Muscle layer of colon (tissue), 2 donors: ENCODE measurements at regions not wholly inside any gene's neighbourhood (a gene's known extent, or its start where the extent isn't known, plus 50 kb on each side); places are given as distances from the start of the nearest gene placed in this dataset.

Source experiments
- H3K27ac ChIP-seq: one replicate; pipeline ENCODE4 v1.7.0; 2013; ENCODE audit warnings: low read depth, mild to moderate bottlenecking, low read length, moderate library complexity
- H3K27me3 ChIP-seq, 2 donors: one replicate each; pipeline ENCODE4 v1.7.0; 2013; ENCODE audit warnings: low read length in 2 of 2, mild to moderate bottlenecking in 2 of 2; ENCODE audit not compliant: insufficient read depth in 2 of 2, control insufficient read depth in 1 of 2
- H3K36me3 ChIP-seq: one replicate; pipeline ENCODE4 v1.7.0; 2013; ENCODE audit warnings: mild to moderate bottlenecking, low read length; ENCODE audit not compliant: insufficient read depth
- H3K4me1 ChIP-seq: one replicate; pipeline ENCODE4 v1.7.0; 2013; ENCODE audit warnings: mild to moderate bottlenecking, low read length; ENCODE audit not compliant: insufficient read depth
- H3K4me3 ChIP-seq, 2 donors: one replicate each; pipeline ENCODE4 v1.7.0; 2013; ENCODE audit warnings: low read length in 2 of 2, low read depth in 1 of 2, mild to moderate bottlenecking in 1 of 2, moderate library complexity in 1 of 2
- H3K9ac ChIP-seq: one replicate; pipeline ENCODE4 v1.7.0; 2013; ENCODE audit warnings: low read length
- H3K9me3 ChIP-seq: one replicate; pipeline ENCODE4 v1.7.0; 2013; ENCODE audit warnings: mild to moderate bottlenecking, low read length
- donor health status: abdominal sarcoma.
- donor health status: Adenocarcinoma of cecum.

DNA sequence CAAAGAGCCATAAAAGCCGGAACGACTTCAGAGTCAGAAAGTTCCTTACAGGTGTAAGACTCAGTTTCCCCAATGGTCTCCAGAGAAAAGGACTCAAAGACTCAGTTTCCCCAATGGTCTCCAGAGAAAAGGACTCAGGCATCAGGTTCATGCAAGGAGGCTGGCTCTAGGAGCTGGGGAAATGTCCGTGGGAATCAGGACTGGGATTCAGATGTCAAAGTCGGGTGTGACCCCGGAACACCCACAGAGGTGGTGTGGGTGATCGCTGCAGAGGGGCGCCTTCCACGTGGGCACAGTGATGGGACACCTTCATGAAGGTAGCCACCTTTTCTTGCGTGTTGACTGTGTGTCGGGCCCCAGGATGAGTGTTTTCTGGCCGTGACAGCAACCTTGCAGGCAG is 340.8 kb downstream of the NPHP4 start:
- Histone ChIP-seq H3K4me3 (no peak overlapping the region), H3K9ac (no peak overlapping the region), H3K36me3 (no peaks in the 10 kb centered on the region), H3K27me3 (peaks cover 0 to 6% of the 10 kb centered on the region in 2 donors), H3K9me3 (no peaks in the 10 kb centered on the region), H3K4me1 (no peaks in the 10 kb centered on the region), H3K27ac (no peak overlapping the region)

DNA sequence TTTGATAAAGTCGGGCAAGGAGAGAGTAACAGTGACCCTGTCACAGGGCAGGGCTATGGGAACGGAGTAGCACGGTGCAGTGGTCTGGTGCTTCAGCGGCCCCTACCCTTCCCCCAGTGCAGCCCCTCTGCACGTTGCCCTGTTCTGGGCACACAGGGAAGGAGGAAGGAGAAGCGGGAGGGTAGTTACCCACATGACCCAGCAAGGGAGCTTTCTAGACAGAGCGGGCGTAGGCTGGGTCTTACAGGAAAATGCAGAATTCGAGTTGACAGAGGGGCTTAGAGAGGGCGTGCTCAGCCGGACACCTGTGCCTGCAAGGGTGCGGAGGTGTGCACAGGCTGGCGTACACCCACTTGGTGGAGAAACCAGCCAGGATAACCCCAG is 341.2 kb downstream of the NPHP4 start:
- Histone ChIP-seq H3K27me3 (peaks cover 0 to 6% of the 10 kb centered on the region in 2 donors), H3K36me3 (no peaks in the 10 kb centered on the region), H3K4me3 (no peak overlapping the region), H3K4me1 (no peaks in the 10 kb centered on the region), H3K27ac (no peak overlapping the region), H3K9me3 (no peaks in the 10 kb centered on the region), H3K9ac (no peak overlapping the region)

DNA sequence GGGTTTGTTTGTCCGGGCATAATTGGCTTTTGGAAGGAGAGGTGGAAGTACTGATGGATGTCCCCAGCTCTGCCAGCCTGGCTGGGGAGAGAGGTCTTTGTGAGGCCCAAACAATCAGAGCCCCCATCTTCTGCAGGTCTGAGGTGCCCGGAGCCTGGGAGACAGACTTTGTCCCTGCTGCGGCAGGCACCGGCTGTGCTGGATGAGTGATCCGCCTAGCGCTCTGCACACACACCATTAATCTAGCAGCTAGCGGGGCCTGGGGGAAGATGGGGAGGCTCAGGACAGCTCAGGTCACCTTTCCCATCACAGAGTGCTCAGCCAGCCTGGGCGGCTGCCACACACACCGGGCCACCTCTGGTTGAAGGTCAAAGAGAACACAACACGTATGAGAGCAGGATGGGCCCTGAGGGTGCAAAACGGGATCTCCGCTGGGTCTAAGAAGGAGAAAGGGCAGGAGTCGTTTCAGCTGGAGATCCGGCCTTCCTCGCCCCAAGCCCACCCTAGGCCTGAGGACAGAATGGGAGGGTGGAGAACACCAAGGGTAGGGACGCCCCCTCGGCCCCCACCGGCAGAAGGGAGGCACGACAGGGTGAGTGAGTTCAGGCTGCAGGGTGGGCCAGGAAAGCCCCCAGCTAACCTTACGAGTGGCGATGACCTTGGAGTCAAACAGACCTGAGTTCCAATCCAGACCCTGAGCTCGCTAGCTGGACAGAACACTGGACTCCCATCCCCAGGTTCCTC is 341.8 kb downstream of the NPHP4 start:
- Histone ChIP-seq H3K36me3 (no peaks in the 10 kb centered on the region), H3K27ac (no peak overlapping the region), H3K9me3 (no peaks in the 10 kb centered on the region), H3K4me3 (no peak overlapping the region), H3K9ac (no peak overlapping the region), H3K27me3 (peaks cover 0 to 6% of the 10 kb centered on the region in 2 donors), H3K4me1 (no peaks in the 10 kb centered on the region)

DNA sequence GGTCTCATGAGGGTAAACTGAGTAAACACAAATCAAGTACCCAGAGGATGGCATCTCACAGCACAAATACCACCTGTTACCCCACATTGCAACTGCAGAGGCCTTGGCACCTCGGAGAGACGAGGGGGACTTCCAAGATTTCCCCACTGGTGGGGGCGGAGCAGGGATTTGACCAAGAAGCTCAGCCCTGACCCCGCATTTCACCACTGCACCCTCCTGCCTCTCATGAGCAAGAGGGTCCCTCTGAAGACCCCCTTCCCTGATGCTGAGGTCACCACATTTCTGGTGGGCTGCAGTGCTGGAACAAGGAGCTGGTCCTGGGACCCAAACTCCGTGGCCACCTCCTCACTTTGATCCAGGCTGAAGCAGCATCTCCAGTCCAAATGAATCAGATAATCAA is 342.4 kb downstream of the NPHP4 start:
- Histone ChIP-seq H3K27me3 (peaks cover 0 to 6% of the 10 kb centered on the region in 2 donors), H3K9ac (no peak overlapping the region), H3K4me1 (no peaks in the 10 kb centered on the region), H3K36me3 (no peaks in the 10 kb centered on the region), H3K27ac (no peak overlapping the region), H3K4me3 (no peak overlapping the region), H3K9me3 (no peaks in the 10 kb centered on the region)

DNA sequence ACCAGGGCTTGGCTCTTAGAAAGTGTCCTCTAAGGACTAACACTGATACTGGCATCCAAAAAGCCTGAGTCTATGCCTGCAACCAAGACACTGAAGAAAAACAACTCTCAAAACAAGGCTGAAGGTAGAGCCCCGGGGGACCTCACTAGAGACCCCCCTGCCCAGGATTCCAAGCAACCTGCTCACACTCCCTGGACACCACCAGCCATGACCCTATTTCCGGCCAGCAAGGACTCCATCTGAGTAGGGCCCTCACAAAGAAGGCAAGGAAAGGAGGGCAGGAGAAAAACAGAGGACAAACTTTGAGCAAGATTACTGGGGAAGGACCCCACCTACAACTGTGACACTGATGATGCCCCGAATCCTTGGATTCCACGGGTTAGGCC is 343.1 kb downstream of the NPHP4 start:
- Histone ChIP-seq H3K27ac (no peak overlapping the region), H3K9me3 (no peaks in the 10 kb centered on the region), H3K9ac (no peak overlapping the region), H3K36me3 (no peaks in the 10 kb centered on the region), H3K4me3 (no peak overlapping the region), H3K27me3 (peaks cover 0 to 6% of the 10 kb centered on the region in 2 donors), H3K4me1 (no peaks in the 10 kb centered on the region)

DNA sequence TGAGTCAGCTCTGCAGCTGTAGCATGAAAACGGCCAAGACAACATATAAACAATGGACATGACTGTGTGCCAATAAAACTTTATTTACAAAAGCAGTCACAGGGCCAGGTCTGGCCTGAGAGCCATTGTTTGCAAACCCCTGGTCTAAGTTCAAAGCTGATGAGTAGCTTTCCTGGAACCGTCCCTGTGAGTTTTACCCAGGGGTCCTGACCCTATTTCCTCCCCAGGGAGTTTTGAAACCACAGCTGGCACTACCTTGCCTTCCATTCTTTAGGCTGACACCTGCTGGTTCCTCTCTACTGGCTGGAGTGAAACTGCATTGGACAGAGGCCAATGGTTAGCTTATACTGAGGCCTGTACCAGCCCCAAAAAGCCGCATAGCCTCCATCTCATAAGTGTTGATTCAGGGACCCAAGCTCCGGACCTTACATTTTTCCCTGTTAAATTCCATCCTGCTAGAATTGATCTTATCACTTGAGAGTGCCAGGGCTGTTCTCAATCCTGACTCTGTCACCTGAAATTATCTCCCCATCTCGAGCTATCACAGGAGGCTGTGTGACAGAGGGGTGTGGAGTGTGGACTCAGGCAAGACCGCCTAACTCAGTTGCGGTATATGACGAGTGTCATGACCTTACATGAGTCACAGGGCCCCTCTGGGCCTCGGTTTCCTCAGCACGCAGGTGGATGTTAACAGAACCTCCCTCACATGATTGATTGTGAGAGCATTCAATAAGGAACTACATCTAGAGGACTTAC is 343.6 kb downstream of the NPHP4 start:
- Histone ChIP-seq H3K9me3 (no peaks in the 10 kb centered on the region), H3K9ac (no peak overlapping the region), H3K27ac (no peak overlapping the region), H3K4me1 (no peaks in the 10 kb centered on the region), H3K36me3 (no peaks in the 10 kb centered on the region), H3K27me3 (peaks cover 0 to 9% of the 10 kb centered on the region in 2 donors), H3K4me3 (no peak overlapping the region)

DNA sequence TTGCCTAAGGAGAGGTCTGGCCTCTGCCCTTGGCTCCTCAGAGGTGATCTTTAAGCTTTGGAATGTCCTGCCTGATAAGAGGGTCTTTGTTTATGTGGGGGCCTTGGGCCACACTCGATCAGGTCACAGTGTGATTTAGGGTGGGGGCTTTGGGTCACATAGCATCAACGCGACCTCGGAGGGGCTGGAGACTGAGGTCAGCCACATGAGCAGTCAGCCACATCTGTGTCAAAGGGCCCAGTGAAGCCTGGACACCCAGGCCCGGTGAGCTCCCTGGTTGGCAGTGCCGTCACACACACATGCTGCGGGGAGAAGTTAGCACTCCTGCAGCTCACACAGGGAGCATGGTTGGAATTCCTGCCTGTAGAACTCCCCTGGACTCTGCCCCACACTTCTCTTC is 345.0 kb downstream of the NPHP4 start:
- H3K4me3 ChIP-seq, result no peak overlapping the region
- no peaks in the 10 kb centered on the region for H3K4me1 ChIP-seq
- no peaks in the 10 kb centered on the region for H3K36me3 ChIP-seq
- H3K9me3 ChIP-seq, result no peaks in the 10 kb centered on the region
- H3K27me3 ChIP-seq, result peaks cover 0 to 10% of the 10 kb centered on the region in 2 donors
- H3K27ac ChIP-seq, result no peak overlapping the region
- no peak overlapping the region for H3K9ac ChIP-seq

DNA sequence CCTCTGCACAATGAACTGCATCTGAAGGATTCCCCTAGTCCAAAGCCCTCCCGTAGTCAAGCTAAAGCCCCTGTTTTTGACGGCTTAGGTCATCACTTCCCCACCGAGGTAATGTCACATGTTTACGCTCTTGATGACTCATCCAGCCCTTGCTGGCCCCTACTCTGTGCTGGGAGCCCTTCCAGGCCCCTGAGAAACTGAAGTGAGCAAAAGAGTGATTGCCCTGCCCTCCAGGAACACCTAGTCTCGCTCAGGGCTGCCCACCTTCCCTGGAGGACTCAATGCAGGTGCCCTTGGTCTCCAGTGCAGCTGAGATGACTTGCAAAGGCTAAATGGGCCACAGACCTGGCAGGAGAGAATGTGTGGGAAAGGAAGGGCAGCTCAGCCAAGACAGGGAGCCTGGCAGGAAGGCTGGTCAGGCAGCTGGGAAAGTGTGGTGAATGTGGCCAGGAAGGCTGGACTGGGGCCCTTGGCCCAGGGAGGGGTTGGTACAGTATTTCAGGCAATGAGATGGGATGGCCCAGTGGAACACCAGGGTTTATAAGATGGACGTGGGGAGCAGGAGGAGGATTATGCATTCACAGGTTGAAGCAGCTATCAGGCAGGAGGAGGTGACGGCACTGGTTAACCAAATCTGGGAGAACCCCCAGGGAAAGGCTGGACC is 345.6 kb downstream of the NPHP4 start:
- no peaks in the 10 kb centered on the region for H3K4me1 ChIP-seq
- H3K27ac ChIP-seq, result no peak overlapping the region
- no peaks in the 10 kb centered on the region for H3K36me3 ChIP-seq
- no peaks in the 10 kb centered on the region for H3K9me3 ChIP-seq
- peaks cover 0 to 10% of the 10 kb centered on the region in 2 donors for H3K27me3 ChIP-seq
- no peak overlapping the region for H3K4me3 ChIP-seq
- no peak overlapping the region for H3K9ac ChIP-seq

DNA sequence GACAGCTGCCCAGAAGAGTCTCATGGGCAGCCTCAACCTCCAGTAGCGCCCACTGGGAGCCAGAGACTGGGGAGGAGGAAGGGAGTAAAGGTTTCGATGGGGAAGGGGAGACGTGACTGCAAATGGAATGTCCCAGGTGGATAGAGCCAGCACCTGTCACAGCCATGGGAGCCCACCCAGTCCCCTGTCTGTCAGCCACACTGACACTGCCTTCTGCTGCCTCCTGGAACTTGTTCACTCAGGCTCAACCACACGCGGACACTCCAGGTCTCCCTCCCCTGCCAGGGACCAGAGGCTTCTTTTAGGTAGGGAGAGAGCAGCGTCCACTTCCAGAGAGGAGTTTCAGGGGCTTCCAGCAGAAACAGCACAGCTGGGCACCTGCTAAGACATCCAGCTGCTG is 346.3 kb downstream of the NPHP4 start:
- H3K36me3 ChIP-seq, result no peaks in the 10 kb centered on the region
- H3K27ac ChIP-seq, result no peak overlapping the region
- H3K27me3 ChIP-seq, result peaks cover 0 to 6% of the 10 kb centered on the region in 2 donors
- no peaks in the 10 kb centered on the region for H3K4me1 ChIP-seq
- no peaks in the 10 kb centered on the region for H3K9me3 ChIP-seq
- no peak overlapping the region for H3K9ac ChIP-seq
- H3K4me3 ChIP-seq, result no peak overlapping the region

DNA sequence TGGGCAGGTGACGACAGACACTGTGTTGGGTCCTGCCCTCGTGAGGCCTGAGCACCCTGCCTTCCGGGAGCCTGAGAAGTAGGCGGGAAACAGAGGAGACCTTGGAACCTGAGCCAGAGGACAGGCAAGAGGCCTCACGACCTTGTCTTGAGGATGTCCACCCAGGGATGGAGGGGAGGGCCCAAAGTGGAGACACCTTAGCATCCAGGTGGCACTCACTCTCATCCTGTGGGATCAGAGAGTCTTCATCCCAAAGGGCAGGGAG is 347.2 kb downstream of the NPHP4 start:
- Histone ChIP-seq H3K27ac (no peak overlapping the region), H3K9me3 (no peaks in the 10 kb centered on the region), H3K9ac (no peak overlapping the region), H3K4me3 (no peak overlapping the region), H3K36me3 (no peaks in the 10 kb centered on the region), H3K4me1 (no peaks in the 10 kb centered on the region), H3K27me3 (peaks cover 0 to 3% of the 10 kb centered on the region in 2 donors)

DNA sequence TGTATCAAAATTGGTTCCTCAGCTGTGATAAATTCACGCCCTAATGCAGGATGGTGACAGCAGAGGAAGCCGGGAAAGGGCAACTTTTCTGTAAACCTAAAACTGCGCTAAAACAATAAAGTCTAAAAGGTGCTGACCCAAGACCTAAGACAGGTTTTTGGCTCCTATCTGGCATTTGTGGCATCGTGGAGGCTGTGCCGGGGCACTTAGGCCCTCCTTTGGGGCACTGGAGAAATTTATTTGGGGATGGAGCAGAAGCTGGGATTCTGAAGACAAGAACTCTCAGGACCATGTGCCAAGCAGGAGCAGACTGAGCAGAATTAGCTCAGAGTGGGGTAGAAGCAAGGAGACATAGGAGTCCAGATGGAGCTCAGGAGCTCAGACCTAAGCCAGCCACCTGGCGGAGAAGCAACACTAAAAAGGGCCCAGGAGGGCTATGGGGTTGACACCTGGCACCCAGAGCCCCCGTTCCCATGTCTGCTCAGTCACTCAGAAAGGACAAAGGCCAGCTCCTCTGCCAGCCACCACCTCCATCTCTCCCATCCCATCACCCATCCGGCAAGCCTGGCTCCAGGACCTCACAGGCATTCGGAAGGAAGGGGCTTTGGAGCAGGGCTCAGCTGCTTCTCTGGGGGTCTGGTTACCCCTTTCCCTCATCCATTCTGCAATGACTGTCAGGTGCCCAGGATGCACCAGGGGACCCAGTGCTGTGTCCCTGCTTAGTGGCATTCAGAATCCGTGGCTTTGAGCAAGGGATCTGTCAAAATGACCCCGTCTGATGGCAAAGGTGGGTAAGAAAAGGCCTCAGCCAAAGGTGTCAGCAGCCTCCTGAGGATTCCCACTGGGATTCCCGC is 347.7 kb downstream of the NPHP4 start:
- H3K4me3 ChIP-seq, result no peak overlapping the region
- H3K4me1 ChIP-seq, result no peaks in the 10 kb centered on the region
- no peak overlapping the region for H3K27ac ChIP-seq
- no peak overlapping the region for H3K9ac ChIP-seq
- H3K9me3 ChIP-seq, result no peaks in the 10 kb centered on the region
- H3K27me3 ChIP-seq, result peaks cover 0 to 3% of the 10 kb centered on the region in 2 donors
- H3K36me3 ChIP-seq, result no peaks in the 10 kb centered on the region
